ENCODE measurements at regions not wholly inside any gene's neighbourhood (a gene's known extent, or its start where the extent isn't known, plus 50 kb on each side); places are given as distances from the start of the nearest gene placed in this dataset.

DNA sequence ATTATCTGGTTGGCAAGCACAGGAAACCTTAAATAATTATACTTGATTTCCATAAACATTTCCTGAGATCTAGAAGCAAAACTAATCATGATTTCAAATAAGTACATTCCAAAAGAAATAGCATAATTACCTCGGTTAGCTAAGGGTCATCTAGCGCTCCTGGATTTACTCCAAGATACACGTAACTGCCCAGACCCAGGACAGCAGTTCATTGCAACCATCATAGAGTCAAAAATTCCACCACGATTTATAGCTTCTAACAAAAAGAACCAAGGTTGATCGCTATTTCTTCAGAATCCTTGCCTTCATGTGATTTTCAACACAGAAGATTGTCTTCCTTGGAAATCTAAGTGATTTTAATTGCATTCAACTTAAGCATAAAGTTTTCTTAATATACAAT, 1235.5 kb upstream of the TENM3 start:
- no peak for DNase-seq (ENCODE audit: low spot score in 2 of 2)
- no peak overlapping the region for H3K4me3 ChIP-seq (ENCODE audit: low read depth, poor library complexity, severe bottlenecking)
- 75 to 81% methylated on average over 5 of the region's 5 CpGs for WGBS, 2 donors
- intact Hi-C loops (cut with DNase I; ENCODE audit: low total_unique reads), result no loop called here
- TF ChIP-seq, protein P1, sequence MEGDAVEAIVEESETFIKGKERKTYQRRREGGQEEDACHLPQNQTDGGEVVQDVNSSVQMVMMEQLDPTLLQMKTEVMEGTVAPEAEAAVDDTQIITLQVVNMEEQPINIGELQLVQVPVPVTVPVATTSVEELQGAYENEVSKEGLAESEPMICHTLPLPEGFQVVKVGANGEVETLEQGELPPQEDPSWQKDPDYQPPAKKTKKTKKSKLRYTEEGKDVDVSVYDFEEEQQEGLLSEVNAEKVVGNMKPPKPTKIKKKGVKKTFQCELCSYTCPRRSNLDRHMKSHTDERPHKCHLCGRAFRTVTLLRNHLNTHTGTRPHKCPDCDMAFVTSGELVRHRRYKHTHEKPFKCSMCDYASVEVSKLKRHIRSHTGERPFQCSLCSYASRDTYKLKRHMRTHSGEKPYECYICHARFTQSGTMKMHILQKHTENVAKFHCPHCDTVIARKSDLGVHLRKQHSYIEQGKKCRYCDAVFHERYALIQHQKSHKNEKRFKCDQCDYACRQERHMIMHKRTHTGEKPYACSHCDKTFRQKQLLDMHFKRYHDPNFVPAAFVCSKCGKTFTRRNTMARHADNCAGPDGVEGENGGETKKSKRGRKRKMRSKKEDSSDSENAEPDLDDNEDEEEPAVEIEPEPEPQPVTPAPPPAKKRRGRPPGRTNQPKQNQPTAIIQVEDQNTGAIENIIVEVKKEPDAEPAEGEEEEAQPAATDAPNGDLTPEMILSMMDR (IDR thresholded peaks at IDR 0.05), result no peak
- no peak for TF ChIP-seq POLR2A (IDR thresholded peaks at IDR 0.05)

DNA sequence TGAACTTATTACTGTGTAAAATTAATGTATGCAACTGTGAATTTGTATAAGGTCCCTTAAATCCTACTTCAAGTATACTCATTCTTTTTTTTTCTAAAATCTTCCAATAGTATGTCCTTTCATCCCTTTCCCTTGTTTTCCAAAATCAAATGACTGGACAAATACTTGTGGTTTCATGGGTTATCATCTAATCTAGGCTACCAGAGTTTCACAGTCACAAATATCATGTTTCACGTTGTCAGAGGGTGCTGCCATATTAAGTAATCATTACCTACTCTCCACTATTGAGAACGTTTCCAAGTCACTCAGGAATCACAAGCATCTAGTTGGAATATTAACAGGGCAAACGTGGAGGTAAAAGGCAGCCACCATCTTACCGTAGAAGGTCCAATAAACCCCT, 1235.0 kb upstream of the TENM3 start:
- no peak overlapping the region for H3K4me3 ChIP-seq (ENCODE audit: low read depth, poor library complexity, severe bottlenecking)
- no peak for TF ChIP-seq POLR2A (IDR thresholded peaks at IDR 0.05)
- TF ChIP-seq, protein P1 (IDR thresholded peaks at IDR 0.05), result no peak
- no peak for DNase-seq (ENCODE audit: low spot score in 2 of 2)
- WGBS, 2 donors, result 72 to 73% methylated on average over 4 of the region's 4 CpGs
- intact Hi-C loops (cut with DNase I; ENCODE audit: low total_unique reads), result no loop called here

DNA sequence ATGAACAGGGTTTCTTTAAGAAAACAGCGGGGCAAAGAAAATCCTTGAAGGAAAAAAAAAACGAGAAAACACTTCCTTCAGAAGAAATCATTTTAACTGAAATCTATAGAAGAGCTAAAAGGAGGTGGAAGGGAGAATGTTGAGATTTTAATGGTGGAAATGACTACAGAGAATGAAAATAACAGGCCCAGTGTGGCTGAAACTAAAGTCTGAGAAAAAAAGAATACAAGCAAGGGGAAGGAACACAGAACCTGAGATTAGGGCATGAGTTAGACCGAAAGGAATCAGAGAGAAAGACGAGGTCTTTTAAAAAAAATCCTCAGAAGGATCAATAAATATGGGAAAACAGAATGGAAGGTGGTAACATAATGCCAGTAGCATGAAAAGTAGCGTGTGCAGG, 1230.0 kb upstream of the TENM3 start:
- 77 to 80% methylated on average over 5 of the region's 5 CpGs for WGBS, 2 donors
- intact Hi-C loops (cut with DNase I; ENCODE audit: low total_unique reads), result no loop called here
- no peak for DNase-seq (ENCODE audit: low spot score in 2 of 2)

DNA sequence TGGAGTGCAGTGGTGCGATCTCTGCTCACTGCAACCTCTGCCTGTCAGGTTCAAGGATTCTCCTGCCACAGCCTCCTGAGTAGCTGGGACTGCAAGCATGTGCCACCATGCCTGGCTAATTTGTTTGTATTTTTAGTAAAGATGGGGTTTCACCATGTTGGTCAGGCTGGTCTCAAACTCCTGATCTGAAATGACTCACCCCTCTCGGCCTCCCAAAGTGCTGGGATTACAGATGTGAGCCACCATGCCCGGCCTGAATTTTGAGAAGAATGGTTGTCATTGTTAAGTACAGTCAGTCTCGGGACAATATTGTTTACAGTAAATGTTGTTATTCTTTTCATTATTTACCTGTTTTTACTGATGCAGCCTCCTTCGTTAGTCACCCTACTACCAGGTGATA, 1226.2 kb upstream of the TENM3 start:
- no peak overlapping the region for H3K4me3 ChIP-seq (ENCODE audit: low read depth, poor library complexity, severe bottlenecking)
- no peak for DNase-seq (ENCODE audit: low spot score in 2 of 2)
- TF ChIP-seq, protein P1 (IDR thresholded peaks at IDR 0.05), result no peak
- no peak for TF ChIP-seq POLR2A (IDR thresholded peaks at IDR 0.05)
- 74 to 78% methylated on average over 5 of the region's 5 CpGs for WGBS, 2 donors
- intact Hi-C loops (cut with DNase I; ENCODE audit: low total_unique reads), result no loop called here

More for the DNA sequence above, 1230.0 kb upstream of the TENM3 start:
- TF ChIP-seq, protein P1 (IDR thresholded peaks at IDR 0.05), result no peak
- no peak for TF ChIP-seq POLR2A (IDR thresholded peaks at IDR 0.05)
- no peak overlapping the region for H3K4me3 ChIP-seq (ENCODE audit: low read depth, poor library complexity, severe bottlenecking)

DNA sequence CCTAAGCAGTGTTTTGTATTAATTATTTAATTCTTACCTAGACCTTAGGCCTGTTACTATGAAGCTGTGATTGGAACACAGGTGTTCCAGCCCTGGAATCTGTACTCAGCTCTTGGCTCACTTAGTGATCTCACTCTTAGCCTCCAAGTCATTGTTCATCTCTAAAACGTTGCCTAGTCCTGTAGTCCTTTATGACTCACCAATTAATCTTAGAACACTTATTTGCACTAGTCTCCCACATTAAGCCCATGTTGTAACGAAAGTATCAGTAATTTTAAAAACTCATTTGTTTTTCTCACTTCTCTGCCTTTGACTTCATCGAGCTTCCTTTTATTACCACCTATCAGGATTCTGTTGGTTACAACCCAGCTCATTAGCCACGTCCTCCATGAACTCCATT, 1224.7 kb upstream of the TENM3 start:
- H3K4me3 ChIP-seq (ENCODE audit: low read depth, poor library complexity, severe bottlenecking), result no peak overlapping the region
- intact Hi-C loops (cut with DNase I; ENCODE audit: low total_unique reads), result no loop called here
- WGBS, 2 donors, result 50 to 62% methylated on average over 4 of the region's 4 CpGs
- DNase-seq (ENCODE audit: low spot score in 2 of 2), result no peak
- TF ChIP-seq POLR2A (IDR thresholded peaks at IDR 0.05), result no peak
- TF ChIP-seq, protein P1 (IDR thresholded peaks at IDR 0.05), result no peak

DNA sequence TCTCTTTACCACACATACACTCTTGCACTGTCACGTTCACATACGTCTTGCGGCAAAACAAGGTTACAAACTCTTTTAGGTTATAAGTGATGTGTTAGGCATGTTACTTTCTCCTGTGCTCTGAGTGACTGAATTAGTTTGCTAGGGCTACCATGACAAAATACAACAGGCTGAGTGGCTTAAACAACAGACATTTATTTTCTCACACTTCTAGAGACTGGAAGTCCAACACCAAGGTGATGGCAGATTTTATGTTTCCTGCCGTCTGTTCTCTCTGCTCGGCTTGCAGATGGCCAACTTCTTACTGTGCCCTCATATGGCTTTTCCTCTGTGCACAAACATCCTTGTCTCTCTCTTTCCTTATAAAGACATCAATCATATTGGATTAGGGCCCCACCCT, 1224.3 kb upstream of the TENM3 start:
- 71% methylated on average over 5 of the region's 5 CpGs for WGBS, 2 donors
- DNase-seq (ENCODE audit: low spot score in 2 of 2), result no peak

More for the DNA sequence above, 1224.3 kb upstream of the TENM3 start:
- no peak overlapping the region for H3K4me3 ChIP-seq (ENCODE audit: low read depth, poor library complexity, severe bottlenecking)
- TF ChIP-seq, protein P1 (IDR thresholded peaks at IDR 0.05), result no peak
- TF ChIP-seq POLR2A (IDR thresholded peaks at IDR 0.05), result no peak
- intact Hi-C loops (cut with DNase I; ENCODE audit: low total_unique reads), result no loop called here
